HCT116 (cell line): ENCODE measurements at regions not wholly inside any gene's neighbourhood (a gene's known extent, or its start where the extent isn't known, plus 50 kb on each side); places are given as distances from the start of the nearest gene placed in this dataset.

ENCODE experiments used
- ATAC-seq: fragments of 200-7000 bp; cut with Tn5 transposase; 2 replicates; pipeline ENCODE4 v1.9.1; 2020; ENCODE audit warnings: mild to moderate bottlenecking, moderate library complexity
- BruUV-seq: library from RNA; stranded (reverse); fragments of 400-500 nt; replicated peaks from 2 replicates; lab custom pipeline; 2021; lab: Mats Ljungman, UMichigan
- CTCF ChIA-PET: fragments of 300-600 bp; sonication (Branson Sonifier 250); formaldehyde crosslinking; loops from one replicate; lab custom pipeline; 2021; ENCODE audit warnings: antibody characterized with exemption; lab: Charles Lee
- POLR2A ChIA-PET: fragments of 300-600, 350-600 bp; sonication (Branson Sonifier 250); formaldehyde crosslinking; loops from one replicate; lab custom pipeline; 2021; ENCODE audit warnings: antibody characterized with exemption; lab: Charles Lee
- RAD21 ChIA-PET, 2 experiments: fragments of 300-600 bp; sonication (Branson Sonifier 250); formaldehyde crosslinking; loops; one replicate each; lab custom pipeline; 2023; ENCODE audit warnings: low total read pairs in 2 of 2; ENCODE audit not compliant: uncharacterized antibody in 2 of 2, unreplicated experiment in 2 of 2, low non-redundant PET in 1 of 2; lab: Charles Lee
- DNase-seq: peaks from one replicate; pipeline ENCODE4 v3.0.0-alpha.2; 2010; ENCODE audit warnings: low read depth, low spot score
- H2AFZ ChIP-seq: fragments of 200-600 bp; shearing (Covaris generic), sonication (generic); 2 replicates; pipeline ENCODE4 v1.6.1; 2017; ENCODE audit warnings: low read depth, mixed run types, mixed read lengths, antibody characterized with exemption, low read length; ENCODE audit not compliant: poor library complexity, severe bottlenecking
- H3K27ac ChIP-seq: 2 replicates; pipeline ENCODE4 v1.5.1; 2012; ENCODE audit warnings: low read depth, low read length
- H3K27me3 ChIP-seq: fragments of 200-600 bp; sonication (generic); 2 replicates; pipeline ENCODE4 v1.6.1; 2016; ENCODE audit warnings: mixed run types, low read length, mixed read lengths; ENCODE audit not compliant: insufficient read depth
- H3K36me3 ChIP-seq, 2 experiments: fragments of 200-500 bp in 1 of 2; fragments of 200-600 bp in 1 of 2; sonication (Bioruptor generic) in 1 of 2; sonication (generic) in 1 of 2; 2 replicates each; pipeline versions ENCODE4 v1.5.1 to v1.6.1; 2014 to 2016; ENCODE audit warnings: low read length in 2 of 2, inconsistent platforms in 1 of 2, mixed read lengths in 1 of 2, mixed run types in 1 of 2; ENCODE audit not compliant: insufficient read depth in 2 of 2, control insufficient read depth in 1 of 2
- H3K4me1 ChIP-seq, 2 experiments: fragments of 200-600 bp in 1 of 2; sonication (generic) in 1 of 2; 2 replicates each; pipeline versions ENCODE4 v1.5.1 to v1.6.1; 2012 to 2017; ENCODE audit warnings: low read length in 2 of 2, inconsistent platforms in 1 of 2, mild to moderate bottlenecking in 1 of 2, mixed read lengths in 1 of 2, mixed run types in 1 of 2, moderate library complexity in 1 of 2; ENCODE audit not compliant: insufficient read depth in 2 of 2, control insufficient read depth in 1 of 2
- H3K4me2 ChIP-seq: fragments of 200-600 bp; sonication (generic); 2 replicates; pipeline ENCODE4 v1.6.1; 2017; ENCODE audit warnings: mixed run types, low read length, mixed read lengths
- H3K4me3 ChIP-seq, 2 experiments: fragments of 200-600 bp in 1 of 2; sonication (generic) in 1 of 2; replicated peaks in 1 of 2; 2 replicates each; pipeline ENCODE4 v1.5.1; 2011 to 2016; ENCODE audit warnings: low read length in 2 of 2, control low read depth in 1 of 2, low read depth in 1 of 2, mild to moderate bottlenecking in 1 of 2, mixed read lengths in 1 of 2, mixed run types in 1 of 2
- H3K79me2 ChIP-seq: fragments of 200-600 bp; sonication (generic); 2 replicates; pipeline ENCODE4 v1.6.1; 2017; ENCODE audit warnings: mild to moderate bottlenecking, mixed run types, low read length, moderate library complexity, mixed read lengths; ENCODE audit not compliant: insufficient read depth
- H3K9ac ChIP-seq: fragments of 200-600 bp; sonication (generic); 2 replicates; pipeline ENCODE4 v1.6.1; 2016; ENCODE audit warnings: low read length, mixed read lengths
- H3K9me2 ChIP-seq: fragments of 200-600 bp; sonication (generic), shearing (Covaris generic); 2 replicates; pipeline ENCODE4 v1.6.1; 2017; ENCODE audit warnings: mixed run types, mild to moderate bottlenecking, moderate library complexity; ENCODE audit not compliant: insufficient read depth
- H3K9me3 ChIP-seq, 2 experiments: fragments of 200-500 bp in 1 of 2; fragments of 200-600 bp in 1 of 2; sonication (Bioruptor generic) in 1 of 2; sonication (generic) in 1 of 2; 2 replicates each; pipeline ENCODE4 v1.6.1; 2014 to 2017; ENCODE audit warnings: low read length in 2 of 2, mixed read lengths in 2 of 2, inconsistent platforms in 1 of 2, low read depth in 1 of 2, mild to moderate bottlenecking in 1 of 2, mixed run types in 1 of 2, moderate library complexity in 1 of 2; ENCODE audit not compliant: control insufficient read depth in 1 of 2, insufficient read depth in 1 of 2
- H4K20me1 ChIP-seq: fragments of 200-600 bp; sonication (generic), shearing (Covaris generic); 2 replicates; pipeline ENCODE4 v1.6.1; 2017; ENCODE audit warnings: mixed run types, mild to moderate bottlenecking, moderate library complexity; ENCODE audit not compliant: insufficient read depth
- CEBPB ChIP-seq: IDR thresholded peaks from 2 replicates; pipeline ENCODE4 v1.6.1; 2012; ENCODE audit warnings: low read depth
- CTCF ChIP-seq, 3 experiments: fragments of 200-600 bp in 1 of 3; sonication (generic) in 1 of 3; IDR thresholded peaks in 2 of 3; conservative IDR thresholded peaks in 1 of 3; 2 replicates each; pipeline ENCODE4 v1.5.1; 2012 to 2017; ENCODE audit warnings: low read depth in 2 of 3, low read length in 2 of 3, antibody characterized with exemption in 1 of 3, borderline replicate concordance in 1 of 3, control low read depth in 1 of 3, mild to moderate bottlenecking in 1 of 3, mixed read lengths in 1 of 3, mixed run types in 1 of 3, moderate library complexity in 1 of 3; ENCODE audit not compliant: insufficient read depth in 1 of 3
- ELF1 ChIP-seq: IDR thresholded peaks from 2 replicates; pipeline ENCODE4 v1.6.1; 2012; ENCODE audit warnings: low read depth, borderline replicate concordance
- EZH2 ChIP-seq: fragments of 200-600 bp; sonication (generic); IDR thresholded peaks from 2 replicates; pipeline ENCODE4 v1.6.1; 2017; ENCODE audit warnings: antibody characterized with exemption, mixed run types
- JUND ChIP-seq: IDR thresholded peaks from 2 replicates; pipeline ENCODE4 v1.6.1; 2012
- POLR2A ChIP-seq: IDR thresholded peaks from 2 replicates; pipeline ENCODE4 v1.7.0; 2011; ENCODE audit warnings: borderline replicate concordance; ENCODE audit not compliant: insufficient read depth, insufficient read length; ENCODE audit errors: extremely low read depth
- POLR2AphosphoS5 ChIP-seq: IDR thresholded peaks from 2 replicates; pipeline ENCODE4 v1.6.1; 2011; ENCODE audit warnings: mild to moderate bottlenecking, low read depth, low read length, moderate library complexity
- SRF ChIP-seq: IDR thresholded peaks from 2 replicates; pipeline ENCODE4 v1.6.1; 2012; ENCODE audit warnings: low read depth
- YY1 ChIP-seq: IDR thresholded peaks from 2 replicates; pipeline ENCODE4 v1.6.1; 2011; ENCODE audit warnings: low read length, low read depth, moderate library complexity, mild to moderate bottlenecking; ENCODE audit not compliant: insufficient replicate concordance; ENCODE audit errors: extremely low read depth
- ZBTB33 ChIP-seq: IDR thresholded peaks from 2 replicates; pipeline ENCODE4 v1.6.1; 2011; ENCODE audit warnings: mild to moderate bottlenecking, low read length, moderate library complexity; ENCODE audit not compliant: insufficient replicate concordance; ENCODE audit errors: extremely low read depth
- ZFX ChIP-seq: fragments of 450-650 bp; IDR thresholded peaks from 2 replicates; pipeline ENCODE4 v1.6.1; 2017
- ZNF274 ChIP-seq: fragments of 200-500 bp; sonication (Bioruptor generic); IDR thresholded peaks from 2 replicates; pipeline ENCODE4 v1.6.1; 2014; ENCODE audit warnings: mild to moderate bottlenecking, low read depth, low read length, inconsistent platforms
- intact Hi-C: fragments of 100-400 bp; cut with micrococcal nuclease; formaldehyde crosslinking; loops from 2 replicates; pipeline ENCODE4 v1.10.0; 2022
- TF ChIP-seq, protein P1 (sequence below): IDR thresholded peaks from 2 replicates; pipeline ENCODE4 v1.6.1; 2012

DNA sequence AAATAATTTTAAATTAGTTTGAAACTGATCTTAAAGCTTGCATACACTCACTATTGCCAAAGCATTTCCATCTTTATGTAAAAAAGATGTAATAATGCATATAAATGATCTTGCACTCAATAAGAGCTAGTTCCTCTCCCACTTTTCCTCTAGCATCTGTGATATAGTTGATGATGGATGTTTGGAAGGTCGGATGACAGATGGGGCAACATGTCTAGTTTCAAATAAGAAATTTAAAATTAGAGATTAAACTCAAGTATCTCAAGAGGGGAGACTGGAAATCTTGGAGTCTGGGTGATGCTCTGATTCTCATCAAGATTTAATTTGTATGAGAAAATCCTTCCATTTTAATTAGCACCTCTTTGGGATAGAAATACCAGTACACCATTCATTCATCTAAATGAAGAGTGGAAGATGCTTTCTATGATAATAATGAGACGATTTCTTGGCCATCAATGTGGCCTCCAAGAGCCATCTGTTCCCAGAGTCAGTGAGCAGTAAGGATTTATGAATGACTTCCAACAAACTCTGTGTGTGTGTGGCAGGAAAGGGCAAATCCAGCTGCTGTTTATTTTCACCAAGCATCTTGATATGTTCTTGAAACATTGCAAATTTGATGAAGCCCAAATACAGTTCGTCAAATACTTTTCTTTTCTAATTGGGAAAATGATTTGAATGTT, 616.3 kb upstream of the CDH8 start:
- no peak overlapping the region for H3K27ac ChIP-seq
- H3K27me3 ChIP-seq: no peaks in the 10 kb centered on the region
- POLR2A ChIA-PET: no interaction called here
- H3K4me3 ChIP-seq: no peak overlapping the region
- DNase-seq (no peak), ATAC-seq (no peak)
- no peaks in the 10 kb centered on the region for H4K20me1 ChIP-seq
- TF ChIP-seq YY1 (no peak), CEBPB (no peak), SRF (no peak), ZBTB33 (no peak)
- CTCF ChIA-PET: no interaction called here
- H3K9me2 ChIP-seq: no peaks in the 10 kb centered on the region
- no peak overlapping the region for H2AFZ ChIP-seq
- RAD21 ChIA-PET: no interaction called here
- no peaks in the 10 kb centered on the region for H3K79me2 ChIP-seq
- no peaks in the 10 kb centered on the region for H3K36me3 ChIP-seq
- no peak overlapping the region for H3K9ac ChIP-seq
- intact Hi-C loops: no loop called here
- BruUV-seq: no TSS peak
- no peaks in the 10 kb centered on the region for H3K4me1 ChIP-seq
- no peak overlapping the region for H3K4me2 ChIP-seq
- peaks cover 13 to 14% of the 10 kb centered on the region in 2 experiments; a peak in 2 of 4 replicates for H3K9me3 ChIP-seq

DNA sequence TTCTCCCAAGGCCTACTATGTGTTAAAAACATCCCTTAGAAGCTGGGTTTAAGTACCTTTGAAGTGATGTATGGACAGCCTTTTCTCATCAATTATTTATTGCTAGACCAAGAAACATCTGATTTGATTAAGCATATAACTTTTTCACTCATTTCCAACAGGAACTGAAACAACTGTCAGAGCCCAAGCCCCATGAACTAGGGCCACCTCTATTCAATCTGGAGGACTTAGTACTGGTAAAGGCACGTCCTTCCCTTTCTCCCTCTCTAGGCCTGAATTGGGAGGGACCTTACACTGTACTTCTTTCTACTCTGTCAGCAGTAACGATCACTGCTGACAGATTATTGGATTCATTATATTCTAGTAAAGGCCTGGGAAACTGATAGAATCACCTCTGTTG, 612.0 kb upstream of the CDH8 start:
- intact Hi-C loops: no loop called here
- ChIA-PET CTCF (no interaction called here), RAD21 (no interaction called here), POLR2A (no interaction called here)
- DNase-seq (no peak), ATAC-seq (no peak)
- H4K20me1 ChIP-seq: no peaks in the 10 kb centered on the region
- no peaks in the 10 kb centered on the region for H3K4me1 ChIP-seq
- H3K9me2 ChIP-seq: no peaks in the 10 kb centered on the region
- no peak overlapping the region for H3K9ac ChIP-seq
- H3K27ac ChIP-seq: no peak overlapping the region
- no TSS peak for BruUV-seq
- H3K79me2 ChIP-seq: no peaks in the 10 kb centered on the region
- H3K4me2 ChIP-seq: no peak overlapping the region
- H3K9me3 ChIP-seq: peaks cover 14 to 27% of the 10 kb centered on the region in 2 experiments; a peak in 2 of 4 replicates
- no peaks in the 10 kb centered on the region for H3K36me3 ChIP-seq
- H2AFZ ChIP-seq: no peak overlapping the region
- H3K4me3 ChIP-seq: no peak overlapping the region
- no peaks in the 10 kb centered on the region for H3K27me3 ChIP-seq
- TF ChIP-seq ZNF274 (no peak), POLR2AphosphoS5 (no peak), POLR2A (no peak), CTCF (IDR thresholded peaks at IDR 0.05 in 2 of 3, conservative IDR thresholded peaks at IDR 0.05 in 1 of 3; ENCODE audit: borderline replicate concordance in 1 of 3, insufficient read depth in 1 of 3, low read depth in 2 of 3, low read length in 2 of 3) (no peak), ZFX (no peak), SRF (no peak), ELF1 (no peak), EZH2 (no peak), CEBPB (no peak), JUND (no peak), ZBTB33 (no peak)
- TF ChIP-seq, protein P1, sequence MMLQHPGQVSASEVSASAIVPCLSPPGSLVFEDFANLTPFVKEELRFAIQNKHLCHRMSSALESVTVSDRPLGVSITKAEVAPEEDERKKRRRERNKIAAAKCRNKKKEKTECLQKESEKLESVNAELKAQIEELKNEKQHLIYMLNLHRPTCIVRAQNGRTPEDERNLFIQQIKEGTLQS: no peak
